ENCODE measurements at regions not wholly inside any gene's neighbourhood (a gene's known extent, or its start where the extent isn't known, plus 50 kb on each side); places are given as distances from the start of the nearest gene placed in this dataset.

- TF ChIP-seq CTCF (IDR thresholded peaks at IDR 0.05) (no peak), POLR2A (IDR thresholded peaks at IDR 0.05; ENCODE audit: low read depth) (no peak)
These were observed 932.8 kb upstream of the SORCS1 start for GRCh38 chr10:108097258-108097657.
